GM23338 (cell line): ENCODE measurements at regions not wholly inside any gene's neighbourhood (a gene's known extent, or its start where the extent isn't known, plus 50 kb on each side); places are given as distances from the start of the nearest gene placed in this dataset.

ENCODE experiments used
- ATAC-seq: fragments of 200-7000 bp; cut with Tn5 transposase; 3 replicates; pipeline ENCODE4 v1.9.1; 2020
- DNase-seq: peaks from one replicate; pipeline ENCODE4 v3.0.0-alpha.2; 2015; ENCODE audit warnings: low spot score
- H2AFZ ChIP-seq: fragments of 200-600 bp; sonication (generic); 2 replicates; pipeline ENCODE4 v1.8.0; 2016; ENCODE audit warnings: antibody characterized with exemption, mild to moderate bottlenecking, moderate library complexity
- H3F3A ChIP-seq: fragments of 200-600 bp; sonication (generic); replicated peaks from 2 replicates; pipeline ENCODE4 v1.8.0; 2017; ENCODE audit warnings: antibody characterized with exemption, mixed run types, low read depth
- H3K27ac ChIP-seq: fragments of 200-600 bp; sonication (generic); 2 replicates; pipeline ENCODE4 v1.6.1; 2016; ENCODE audit warnings: low read depth
- H3K27me3 ChIP-seq: fragments of 200-600 bp; sonication (generic); 2 replicates; pipeline ENCODE4 v1.8.0; 2016; ENCODE audit warnings: mild to moderate bottlenecking, mixed run types, moderate library complexity; ENCODE audit not compliant: insufficient read depth
- H3K36me3 ChIP-seq: fragments of 200-600 bp; sonication (generic); 2 replicates; pipeline ENCODE4 v1.8.0; 2016; ENCODE audit warnings: mild to moderate bottlenecking; ENCODE audit not compliant: insufficient read depth
- H3K4me1 ChIP-seq: fragments of 200-600 bp; sonication (generic); 2 replicates; pipeline ENCODE4 v1.8.0; 2016; ENCODE audit warnings: mild to moderate bottlenecking, moderate library complexity; ENCODE audit not compliant: insufficient read depth
- H3K4me2 ChIP-seq: fragments of 200-600 bp; sonication (generic); 2 replicates; pipeline ENCODE4 v1.7.1; 2017; ENCODE audit warnings: mixed run types
- H3K4me3 ChIP-seq: fragments of 200-600 bp; sonication (generic); 2 replicates; pipeline ENCODE4 v1.6.1; 2016; ENCODE audit warnings: mixed run types
- H3K79me2 ChIP-seq: fragments of 200-600 bp; sonication (generic); replicated peaks from 2 replicates; pipeline ENCODE4 v1.8.0; 2017; ENCODE audit warnings: mild to moderate bottlenecking; ENCODE audit not compliant: insufficient read depth
- H3K9me2 ChIP-seq: fragments of 200-600 bp; sonication (generic); 2 replicates; pipeline ENCODE4 v1.8.0; 2017; ENCODE audit not compliant: insufficient read depth
- H4K20me1 ChIP-seq: fragments of 200-600 bp; sonication (generic); replicated peaks from 2 replicates; pipeline ENCODE4 v1.8.0; 2017; ENCODE audit warnings: mild to moderate bottlenecking; ENCODE audit not compliant: insufficient read depth
- H3K27ac Mint-ChIP-seq: 2 replicates; pipeline ENCODE4 v1.8.0; 2020; ENCODE audit warnings: inconsistent platforms, mild to moderate bottlenecking, moderate library complexity, mixed read lengths
- H3K27me3 Mint-ChIP-seq: 3 replicates; pipeline ENCODE4 v1.8.0; 2022; ENCODE audit warnings: low read depth, mild to moderate bottlenecking, moderate library complexity, mixed read lengths, inconsistent platforms; ENCODE audit not compliant: insufficient read depth, poor library complexity
- H3K36me3 Mint-ChIP-seq: 3 replicates; pipeline ENCODE4 v1.8.0; 2021; ENCODE audit warnings: low read depth, mild to moderate bottlenecking, inconsistent platforms, moderate library complexity, mixed read lengths
- H3K4me1 Mint-ChIP-seq: 3 replicates; pipeline ENCODE4 v1.8.0; 2020; ENCODE audit warnings: mild to moderate bottlenecking, inconsistent platforms, mixed read lengths
- H3K4me3 Mint-ChIP-seq: 3 replicates; pipeline ENCODE4 v1.8.0; 2021; ENCODE audit warnings: moderate library complexity, mild to moderate bottlenecking, inconsistent platforms, mixed read lengths
- H3K9me3 Mint-ChIP-seq: 3 replicates; pipeline ENCODE4 v1.8.0; 2020; ENCODE audit warnings: moderate library complexity, mild to moderate bottlenecking, inconsistent platforms, mixed read lengths
- CREB1 ChIP-seq: fragments of 250-450 bp; sonication (Bioruptor Pico); IDR thresholded peaks from 2 replicates; pipeline ENCODE4 v1.5.0; 2020; ENCODE audit warnings: low read depth, mild to moderate bottlenecking, moderate library complexity
- ETS1 ChIP-seq: IDR thresholded peaks from 2 replicates; pipeline ENCODE4 v1.6.1; 2016; ENCODE audit warnings: antibody characterized with exemption
- EZH2 ChIP-seq: fragments of 200-600 bp; sonication (generic); IDR thresholded peaks from one replicate; pipeline ENCODE4 v1.8.0; 2017; ENCODE audit warnings: antibody characterized with exemption, mild to moderate bottlenecking, low read depth; ENCODE audit not compliant: unreplicated experiment
- EZH2phosphoT487 ChIP-seq: fragments of 200-600 bp; sonication (generic); IDR thresholded peaks from one replicate; pipeline ENCODE4 v1.8.1; 2018; ENCODE audit warnings: antibody characterized with exemption; ENCODE audit not compliant: unreplicated experiment
- JUNB ChIP-seq: IDR thresholded peaks from one replicate; pipeline ENCODE4 v1.6.1; 2016; ENCODE audit warnings: antibody characterized with exemption; ENCODE audit not compliant: unreplicated experiment
- POLR2AphosphoS5 ChIP-seq: IDR thresholded peaks from 2 replicates; pipeline ENCODE4 v1.6.1; 2016; ENCODE audit warnings: antibody characterized with exemption, low read depth
- STAT1 ChIP-seq: IDR thresholded peaks from one replicate; pipeline ENCODE4 v1.6.1; 2016; ENCODE audit warnings: antibody characterized with exemption; ENCODE audit not compliant: unreplicated experiment
- ZNF331 ChIP-seq: fragments of 250-450 bp; sonication (Bioruptor Pico); IDR thresholded peaks from 2 replicates; pipeline ENCODE4 v1.5.0; 2020; ENCODE audit warnings: low read depth, mild to moderate bottlenecking, moderate library complexity
- TF ChIP-seq, protein P1 (sequence below): fragments of 250-450 bp; sonication (Bioruptor Pico); IDR thresholded peaks from 2 replicates; pipeline ENCODE4 v1.5.0; 2020; ENCODE audit warnings: mild to moderate bottlenecking, moderate library complexity
- TF ChIP-seq, protein P2 (sequence below), 2 experiments: fragments of 200-600 bp in 1 of 2; sonication (generic) in 1 of 2; conservative IDR thresholded peaks; 2 replicates each; pipeline versions ENCODE4 v1.5.1 to v1.6.1; 2016 to 2017; ENCODE audit warnings: antibody characterized with exemption in 2 of 2, low read depth in 2 of 2, mild to moderate bottlenecking in 2 of 2, moderate library complexity in 1 of 2
- TF ChIP-seq, protein P3 (sequence below): IDR thresholded peaks from one replicate; pipeline ENCODE4 v1.6.1; 2018; ENCODE audit warnings: antibody characterized with exemption; ENCODE audit not compliant: unreplicated experiment

DNA sequence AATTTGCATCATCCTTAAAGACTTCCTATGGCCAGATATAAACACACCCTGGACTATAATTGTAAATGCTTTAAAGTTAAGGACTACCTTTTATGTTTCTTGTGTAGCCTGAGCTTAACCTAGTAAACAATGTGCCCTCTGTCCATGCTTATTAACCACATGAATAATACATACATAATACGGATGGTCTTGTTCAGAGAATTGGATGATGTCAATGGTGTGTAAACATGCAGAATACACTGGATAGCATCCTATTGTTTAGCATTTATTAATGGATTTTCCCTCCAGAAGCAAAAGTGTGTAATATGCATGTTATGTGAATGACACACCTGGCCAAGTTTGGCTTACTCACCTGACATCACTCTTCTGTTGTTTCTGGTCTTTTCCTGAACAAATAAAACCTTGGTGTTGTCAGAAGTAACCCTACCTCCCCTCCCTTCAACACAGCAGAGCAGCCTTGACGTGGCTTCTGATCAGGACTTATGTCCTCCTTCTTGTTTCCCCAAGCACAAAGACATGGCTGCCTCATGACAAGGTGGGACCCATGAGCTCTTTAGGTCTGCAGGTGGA lies 517.9 kb downstream of the MTRR start:
- Histone ChIP-seq H3K27me3 (no peaks in the 10 kb centered on the region), H3K9me2 (peaks cover 5% of the 10 kb centered on the region; the same call in 1 of the 2 replicates), H3K27ac (no peak overlapping the region), H4K20me1 (no peaks in the 10 kb centered on the region), H3K4me3 (no peak overlapping the region), H3K4me1 (no peaks in the 10 kb centered on the region), H2AFZ (no peak overlapping the region), H3K4me2 (no peak overlapping the region), H3K79me2 (no peaks in the 10 kb centered on the region), H3F3A (no peaks in the 10 kb centered on the region), H3K36me3 (no peaks in the 10 kb centered on the region)
- H3K4me1 Mint-ChIP-seq, result no peaks in the 10 kb centered on the region
- TF ChIP-seq CREB1 (CRISPR knock-in tag) (no peak), ETS1 (no peak), POLR2AphosphoS5 (no peak), EZH2 (no peak), ZNF331 (no peak), EZH2phosphoT487 (no peak), STAT1 (no peak), JUNB (no peak)
- TF ChIP-seq, protein P1, sequence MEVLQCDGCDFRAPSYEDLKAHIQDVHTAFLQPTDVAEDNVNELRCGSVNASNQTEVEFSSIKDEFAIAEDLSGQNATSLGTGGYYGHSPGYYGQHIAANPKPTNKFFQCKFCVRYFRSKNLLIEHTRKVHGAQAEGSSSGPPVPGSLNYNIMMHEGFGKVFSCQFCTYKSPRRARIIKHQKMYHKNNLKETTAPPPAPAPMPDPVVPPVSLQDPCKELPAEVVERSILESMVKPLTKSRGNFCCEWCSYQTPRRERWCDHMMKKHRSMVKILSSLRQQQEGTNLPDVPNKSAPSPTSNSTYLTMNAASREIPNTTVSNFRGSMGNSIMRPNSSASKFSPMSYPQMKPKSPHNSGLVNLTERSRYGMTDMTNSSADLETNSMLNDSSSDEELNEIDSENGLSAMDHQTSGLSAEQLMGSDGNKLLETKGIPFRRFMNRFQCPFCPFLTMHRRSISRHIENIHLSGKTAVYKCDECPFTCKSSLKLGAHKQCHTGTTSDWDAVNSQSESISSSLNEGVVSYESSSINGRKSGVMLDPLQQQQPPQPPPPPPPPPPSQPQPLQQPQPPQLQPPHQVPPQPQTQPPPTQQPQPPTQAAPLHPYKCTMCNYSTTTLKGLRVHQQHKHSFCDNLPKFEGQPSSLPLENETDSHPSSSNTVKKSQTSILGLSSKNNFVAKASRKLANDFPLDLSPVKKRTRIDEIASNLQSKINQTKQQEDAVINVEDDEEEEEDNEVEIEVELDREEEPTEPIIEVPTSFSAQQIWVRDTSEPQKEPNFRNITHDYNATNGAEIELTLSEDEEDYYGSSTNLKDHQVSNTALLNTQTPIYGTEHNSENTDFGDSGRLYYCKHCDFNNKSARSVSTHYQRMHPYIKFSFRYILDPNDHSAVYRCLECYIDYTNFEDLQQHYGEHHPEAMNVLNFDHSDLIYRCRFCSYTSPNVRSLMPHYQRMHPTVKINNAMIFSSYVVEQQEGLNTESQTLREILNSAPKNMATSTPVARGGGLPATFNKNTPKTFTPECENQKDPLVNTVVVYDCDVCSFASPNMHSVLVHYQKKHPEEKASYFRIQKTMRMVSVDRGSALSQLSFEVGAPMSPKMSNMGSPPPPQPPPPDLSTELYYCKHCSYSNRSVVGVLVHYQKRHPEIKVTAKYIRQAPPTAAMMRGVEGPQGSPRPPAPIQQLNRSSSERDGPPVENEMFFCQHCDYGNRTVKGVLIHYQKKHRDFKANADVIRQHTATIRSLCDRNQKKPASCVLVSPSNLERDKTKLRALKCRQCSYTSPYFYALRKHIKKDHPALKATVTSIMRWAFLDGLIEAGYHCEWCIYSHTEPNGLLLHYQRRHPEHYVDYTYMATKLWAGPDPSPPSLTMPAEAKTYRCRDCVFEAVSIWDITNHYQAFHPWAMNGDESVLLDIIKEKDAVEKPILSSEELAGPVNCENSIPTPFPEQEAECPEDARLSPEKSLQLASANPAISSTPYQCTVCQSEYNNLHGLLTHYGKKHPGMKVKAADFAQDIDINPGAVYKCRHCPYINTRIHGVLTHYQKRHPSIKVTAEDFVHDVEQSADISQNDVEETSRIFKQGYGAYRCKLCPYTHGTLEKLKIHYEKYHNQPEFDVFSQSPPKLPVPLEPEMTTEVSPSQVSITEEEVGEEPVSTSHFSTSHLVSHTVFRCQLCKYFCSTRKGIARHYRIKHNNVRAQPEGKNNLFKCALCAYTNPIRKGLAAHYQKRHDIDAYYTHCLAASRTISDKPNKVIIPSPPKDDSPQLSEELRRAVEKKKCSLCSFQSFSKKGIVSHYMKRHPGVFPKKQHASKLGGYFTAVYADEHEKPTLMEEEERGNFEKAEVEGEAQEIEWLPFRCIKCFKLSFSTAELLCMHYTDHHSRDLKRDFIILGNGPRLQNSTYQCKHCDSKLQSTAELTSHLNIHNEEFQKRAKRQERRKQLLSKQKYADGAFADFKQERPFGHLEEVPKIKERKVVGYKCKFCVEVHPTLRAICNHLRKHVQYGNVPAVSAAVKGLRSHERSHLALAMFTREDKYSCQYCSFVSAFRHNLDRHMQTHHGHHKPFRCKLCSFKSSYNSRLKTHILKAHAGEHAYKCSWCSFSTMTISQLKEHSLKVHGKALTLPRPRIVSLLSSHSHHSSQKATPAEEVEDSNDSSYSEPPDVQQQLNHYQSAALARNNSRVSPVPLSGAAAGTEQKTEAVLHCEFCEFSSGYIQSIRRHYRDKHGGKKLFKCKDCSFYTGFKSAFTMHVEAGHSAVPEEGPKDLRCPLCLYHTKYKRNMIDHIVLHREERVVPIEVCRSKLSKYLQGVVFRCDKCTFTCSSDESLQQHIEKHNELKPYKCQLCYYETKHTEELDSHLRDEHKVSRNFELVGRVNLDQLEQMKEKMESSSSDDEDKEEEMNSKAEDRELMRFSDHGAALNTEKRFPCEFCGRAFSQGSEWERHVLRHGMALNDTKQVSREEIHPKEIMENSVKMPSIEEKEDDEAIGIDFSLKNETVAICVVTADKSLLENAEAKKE, result no peak
- TF ChIP-seq, protein P2, sequence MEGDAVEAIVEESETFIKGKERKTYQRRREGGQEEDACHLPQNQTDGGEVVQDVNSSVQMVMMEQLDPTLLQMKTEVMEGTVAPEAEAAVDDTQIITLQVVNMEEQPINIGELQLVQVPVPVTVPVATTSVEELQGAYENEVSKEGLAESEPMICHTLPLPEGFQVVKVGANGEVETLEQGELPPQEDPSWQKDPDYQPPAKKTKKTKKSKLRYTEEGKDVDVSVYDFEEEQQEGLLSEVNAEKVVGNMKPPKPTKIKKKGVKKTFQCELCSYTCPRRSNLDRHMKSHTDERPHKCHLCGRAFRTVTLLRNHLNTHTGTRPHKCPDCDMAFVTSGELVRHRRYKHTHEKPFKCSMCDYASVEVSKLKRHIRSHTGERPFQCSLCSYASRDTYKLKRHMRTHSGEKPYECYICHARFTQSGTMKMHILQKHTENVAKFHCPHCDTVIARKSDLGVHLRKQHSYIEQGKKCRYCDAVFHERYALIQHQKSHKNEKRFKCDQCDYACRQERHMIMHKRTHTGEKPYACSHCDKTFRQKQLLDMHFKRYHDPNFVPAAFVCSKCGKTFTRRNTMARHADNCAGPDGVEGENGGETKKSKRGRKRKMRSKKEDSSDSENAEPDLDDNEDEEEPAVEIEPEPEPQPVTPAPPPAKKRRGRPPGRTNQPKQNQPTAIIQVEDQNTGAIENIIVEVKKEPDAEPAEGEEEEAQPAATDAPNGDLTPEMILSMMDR (conservative IDR thresholded peaks at IDR 0.05; ENCODE audit: low read depth in 2 of 2), result no peak
- TF ChIP-seq, protein P3, sequence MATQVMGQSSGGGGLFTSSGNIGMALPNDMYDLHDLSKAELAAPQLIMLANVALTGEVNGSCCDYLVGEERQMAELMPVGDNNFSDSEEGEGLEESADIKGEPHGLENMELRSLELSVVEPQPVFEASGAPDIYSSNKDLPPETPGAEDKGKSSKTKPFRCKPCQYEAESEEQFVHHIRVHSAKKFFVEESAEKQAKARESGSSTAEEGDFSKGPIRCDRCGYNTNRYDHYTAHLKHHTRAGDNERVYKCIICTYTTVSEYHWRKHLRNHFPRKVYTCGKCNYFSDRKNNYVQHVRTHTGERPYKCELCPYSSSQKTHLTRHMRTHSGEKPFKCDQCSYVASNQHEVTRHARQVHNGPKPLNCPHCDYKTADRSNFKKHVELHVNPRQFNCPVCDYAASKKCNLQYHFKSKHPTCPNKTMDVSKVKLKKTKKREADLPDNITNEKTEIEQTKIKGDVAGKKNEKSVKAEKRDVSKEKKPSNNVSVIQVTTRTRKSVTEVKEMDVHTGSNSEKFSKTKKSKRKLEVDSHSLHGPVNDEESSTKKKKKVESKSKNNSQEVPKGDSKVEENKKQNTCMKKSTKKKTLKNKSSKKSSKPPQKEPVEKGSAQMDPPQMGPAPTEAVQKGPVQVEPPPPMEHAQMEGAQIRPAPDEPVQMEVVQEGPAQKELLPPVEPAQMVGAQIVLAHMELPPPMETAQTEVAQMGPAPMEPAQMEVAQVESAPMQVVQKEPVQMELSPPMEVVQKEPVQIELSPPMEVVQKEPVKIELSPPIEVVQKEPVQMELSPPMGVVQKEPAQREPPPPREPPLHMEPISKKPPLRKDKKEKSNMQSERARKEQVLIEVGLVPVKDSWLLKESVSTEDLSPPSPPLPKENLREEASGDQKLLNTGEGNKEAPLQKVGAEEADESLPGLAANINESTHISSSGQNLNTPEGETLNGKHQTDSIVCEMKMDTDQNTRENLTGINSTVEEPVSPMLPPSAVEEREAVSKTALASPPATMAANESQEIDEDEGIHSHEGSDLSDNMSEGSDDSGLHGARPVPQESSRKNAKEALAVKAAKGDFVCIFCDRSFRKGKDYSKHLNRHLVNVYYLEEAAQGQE, result no peak
- no peak overlapping the region for H3K27ac Mint-ChIP-seq
- no peaks in the 10 kb centered on the region for H3K9me3 Mint-ChIP-seq
- no peak overlapping the region for H3K4me3 Mint-ChIP-seq
- H3K27me3 Mint-ChIP-seq, result peaks cover 1% of the 10 kb centered on the region
- H3K36me3 Mint-ChIP-seq, result no peaks in the 10 kb centered on the region
- ATAC-seq (no peak), DNase-seq (no peak)
